ENCODE measurements at regions not wholly inside any gene's neighbourhood (a gene's known extent, or its start where the extent isn't known, plus 50 kb on each side); places are given as distances from the start of the nearest gene placed in this dataset.

GRCh38 chr3:124177071-124177470 is 185.1 kb upstream of the ROPN1 start:
- intact Hi-C loops (cut with DNase I) = no loop called here
- TF ChIP-seq POLR2A (IDR thresholded peaks at IDR 0.05) = no peak
- TF ChIP-seq, protein P1, sequence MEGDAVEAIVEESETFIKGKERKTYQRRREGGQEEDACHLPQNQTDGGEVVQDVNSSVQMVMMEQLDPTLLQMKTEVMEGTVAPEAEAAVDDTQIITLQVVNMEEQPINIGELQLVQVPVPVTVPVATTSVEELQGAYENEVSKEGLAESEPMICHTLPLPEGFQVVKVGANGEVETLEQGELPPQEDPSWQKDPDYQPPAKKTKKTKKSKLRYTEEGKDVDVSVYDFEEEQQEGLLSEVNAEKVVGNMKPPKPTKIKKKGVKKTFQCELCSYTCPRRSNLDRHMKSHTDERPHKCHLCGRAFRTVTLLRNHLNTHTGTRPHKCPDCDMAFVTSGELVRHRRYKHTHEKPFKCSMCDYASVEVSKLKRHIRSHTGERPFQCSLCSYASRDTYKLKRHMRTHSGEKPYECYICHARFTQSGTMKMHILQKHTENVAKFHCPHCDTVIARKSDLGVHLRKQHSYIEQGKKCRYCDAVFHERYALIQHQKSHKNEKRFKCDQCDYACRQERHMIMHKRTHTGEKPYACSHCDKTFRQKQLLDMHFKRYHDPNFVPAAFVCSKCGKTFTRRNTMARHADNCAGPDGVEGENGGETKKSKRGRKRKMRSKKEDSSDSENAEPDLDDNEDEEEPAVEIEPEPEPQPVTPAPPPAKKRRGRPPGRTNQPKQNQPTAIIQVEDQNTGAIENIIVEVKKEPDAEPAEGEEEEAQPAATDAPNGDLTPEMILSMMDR (IDR thresholded peaks at IDR 0.05) = no peak
- no peak for TF ChIP-seq EP300 (IDR thresholded peaks at IDR 0.05)
- 72 to 96% (median 92%) methylated on average over 2 of the region's 2 CpGs for WGBS, 3 donors
- no peaks in the 10 kb centered on the region for H3K27me3 ChIP-seq
- H3K4me3 ChIP-seq = no peak overlapping the region
- no peak overlapping the region for H3K27ac ChIP-seq
- H3K36me3 ChIP-seq = no peaks in the 10 kb centered on the region
- DNase-seq = no peak
- H3K9me3 ChIP-seq = no peaks in the 10 kb centered on the region
- H3K4me1 ChIP-seq (ENCODE audit: insufficient read depth) = no peaks in the 10 kb centered on the region

DNA sequence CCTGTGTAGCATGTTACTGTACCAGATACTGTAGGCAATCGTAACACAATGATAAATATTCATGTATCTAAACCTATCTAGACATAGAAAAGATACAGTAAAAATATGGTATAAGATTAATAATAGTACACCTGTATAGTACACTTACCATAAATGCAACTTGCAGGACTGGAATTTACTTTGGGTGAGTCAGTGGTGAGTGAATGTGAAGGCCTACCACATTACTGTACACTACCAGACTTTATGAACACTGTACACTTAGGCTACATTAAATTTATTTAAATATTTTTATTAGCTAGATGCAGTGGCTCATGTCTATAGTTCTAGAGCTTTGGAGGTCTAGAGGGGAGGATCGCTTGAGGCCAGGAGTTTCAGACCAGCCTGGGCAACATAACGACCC is 186.6 kb upstream of the ROPN1 start:
- WGBS, 3 donors = 90 to 96% (median 95%) methylated on average over 3 of the region's 3 CpGs
- no peaks in the 10 kb centered on the region for H3K27me3 ChIP-seq
- no peak overlapping the region for H3K27ac ChIP-seq
- no peak overlapping the region for H3K4me3 ChIP-seq
- H3K36me3 ChIP-seq = no peaks in the 10 kb centered on the region
- intact Hi-C loops (cut with DNase I) = no loop called here
- TF ChIP-seq, protein P1 (IDR thresholded peaks at IDR 0.05) = no peak
- TF ChIP-seq EP300 (IDR thresholded peaks at IDR 0.05) (no peak), POLR2A (IDR thresholded peaks at IDR 0.05) (no peak)
- H3K9me3 ChIP-seq = no peaks in the 10 kb centered on the region
- H3K4me1 ChIP-seq (ENCODE audit: insufficient read depth) = no peaks in the 10 kb centered on the region
- DNase-seq = no peak

- H3K36me3 ChIP-seq = no peaks in the 10 kb centered on the region
- H3K27ac ChIP-seq = no peak overlapping the region
- H3K4me3 ChIP-seq = no peak overlapping the region
- DNase-seq = no peak
- H3K4me1 ChIP-seq (ENCODE audit: insufficient read depth) = peaks cover 9% of the 10 kb centered on the region
- TF ChIP-seq EP300 (IDR thresholded peaks at IDR 0.05) = no peak
- TF ChIP-seq POLR2A (IDR thresholded peaks at IDR 0.05) = no peak
- TF ChIP-seq, protein P1 (IDR thresholded peaks at IDR 0.05) = no peak
- WGBS, 3 donors = 84 to 95% (median 86%) methylated on average over 2 of the region's 2 CpGs
- intact Hi-C loops (cut with DNase I) = no loop called here
- no peaks in the 10 kb centered on the region for H3K27me3 ChIP-seq
- no peaks in the 10 kb centered on the region for H3K9me3 ChIP-seq
Observed at GRCh38 chr3:124200407-124200806, 208.5 kb upstream of the ROPN1 start.

- Histone ChIP-seq H3K36me3 (no peaks in the 10 kb centered on the region), H3K27me3 (no peaks in the 10 kb centered on the region), H3K4me3 (no peak overlapping the region), H3K27ac (no peak overlapping the region), H3K4me1 (ENCODE audit: insufficient read depth) (peaks cover 9% of the 10 kb centered on the region), H3K9me3 (no peaks in the 10 kb centered on the region)
- TF ChIP-seq POLR2A (IDR thresholded peaks at IDR 0.05) = no peak
- TF ChIP-seq, protein P1 (IDR thresholded peaks at IDR 0.05) = no peak
- TF ChIP-seq EP300 (IDR thresholded peaks at IDR 0.05) = no peak
- intact Hi-C loops (cut with DNase I) = no loop called here
- 56 to 66% (median 58%) methylated on average over 3 of the region's 3 CpGs for WGBS, 3 donors
- DNase-seq = no peak
Observed at GRCh38 chr3:124201226-124201625, 209.3 kb upstream of the ROPN1 start.

- H3K27me3 ChIP-seq = no peaks in the 10 kb centered on the region
- H3K9me3 ChIP-seq = no peaks in the 10 kb centered on the region
- no peak for DNase-seq
- TF ChIP-seq POLR2A (IDR thresholded peaks at IDR 0.05) = no peak
- TF ChIP-seq, protein P1 (IDR thresholded peaks at IDR 0.05) = no peak
- TF ChIP-seq EP300 (IDR thresholded peaks at IDR 0.05) = no peak
- H3K4me1 ChIP-seq (ENCODE audit: insufficient read depth) = peaks cover 9% of the 10 kb centered on the region
- no peak overlapping the region for H3K4me3 ChIP-seq
- 17 to 32% (median 29%) methylated on average over 2 of the region's 2 CpGs for WGBS, 3 donors
- intact Hi-C loops (cut with DNase I) = no loop called here
- H3K36me3 ChIP-seq = no peaks in the 10 kb centered on the region
- no peak overlapping the region for H3K27ac ChIP-seq
Observed at GRCh38 chr3:124201786-124202185, 209.9 kb upstream of the ROPN1 start.
